Pancreas (tissue), 10 donors: ENCODE measurements at regions not wholly inside any gene's neighbourhood (a gene's known extent, or its start where the extent isn't known, plus 50 kb on each side); places are given as distances from the start of the nearest gene placed in this dataset.

Source experiments
- ATAC-seq, 4 donors: fragments of 200-7000 bp; cut with Tn5 transposase; one replicate each; pipeline versions ENCODE4 v1.8.0 to v1.9.1; 2020; ENCODE audit warnings: mild to moderate bottlenecking in 4 of 4, moderate library complexity in 4 of 4
- DNase-seq, 6 donors: peaks; one replicate each; pipeline ENCODE4 v3.0.0-alpha.2; 2020
- FAIRE-seq: peaks from 2 replicates; lab custom pipeline; 2012; peaks lifted over from hg19 to GRCh38; lab: Jason Lieb, UNC
- H3K27ac ChIP-seq, 4 donors: fragments of 200-600 bp; sonication (generic); 1 replicate in 3 of 4; 2 replicates in 1 of 4; pipeline versions ENCODE4 v1.5.0 to v1.8.0; 2020
- H3K27me3 ChIP-seq, 4 donors: fragments of 200-600 bp; one replicate each; pipeline ENCODE4 v1.8.0; 2021
- H3K36me3 ChIP-seq, 3 donors: fragments of 200-600 bp; sonication (generic) in 1 of 3; one replicate each; pipeline versions ENCODE4 v1.5.0 to v1.8.0; 2020 to 2021
- H3K4me1 ChIP-seq, 3 donors: fragments of 200-600 bp; one replicate each; pipeline ENCODE4 v1.8.0; 2021
- H3K4me3 ChIP-seq, 4 donors: fragments of 200-600 bp; sonication (generic) in 2 of 4; one replicate each; pipeline versions ENCODE4 v1.5.0 to v1.8.0; 2020 to 2021
- H3K9me3 ChIP-seq, 4 donors: fragments of 200-600 bp; one replicate each; pipeline ENCODE4 v1.8.0; 2021
- CTCF ChIP-seq, 4 donors: fragments of 200-600 bp; sonication (generic) in 3 of 4; IDR thresholded peaks; one replicate each; pipeline versions ENCODE4 v1.5.0 to v1.8.0; 2021; ENCODE audit warnings: antibody characterized with exemption in 4 of 4
- WGBS, 2 donors: extraction: QIAGEN DNeasy Blood & Tissue Kit; methylation state at CpG; one replicate each; pipeline ENCODE4 v1.1.7; 2013; 5-methylcytosine and 5-hydroxymethylcytosine counted together
- intact Hi-C, 3 donors: fragments of 100-400 bp; cut with DNase I; formaldehyde crosslinking; loops; one replicate each; pipeline versions ENCODE4 v1.11.1 to v1.14.2; 2022
- donor health status: healthy with polysubstance abuse.
- donor health status: DM: no; HTN: no; CAD: no; lungs with moderate emphysema.
- donor health status: DM: no; HTN: no; CAD: no.
- donor health status: control.
- donor health status: control.
- donor health status: Bipolar disorder and iron deficiency.
- donor health status: DM: yes; HTN: yes; CAD: no.
- donor health status: DM: no; HTN: no; CAD: no.
- donor health status: DM: no; HTN: no; CAD: no.
- donor health status: DM: yes; HTN: yes; CAD: no.

- Histone ChIP-seq H3K4me3 (no peak overlapping the region), H3K27me3 (no peaks in the 10 kb centered on the region), H3K9me3 (peaks cover 0 to 3% (median 0%) of the 10 kb centered on the region in 4 donors), H3K27ac (no peak overlapping the region), H3K36me3 (no peaks in the 10 kb centered on the region), H3K4me1 (no peaks in the 10 kb centered on the region)
- TF ChIP-seq CTCF (IDR thresholded peaks at IDR 0.05): no peak
- no peak for ATAC-seq
- DNase-seq: no peak
- no peak for FAIRE-seq
- intact Hi-C loops: no loop called here
- 53 to 57% methylated on average over 4 of the region's 4 CpGs for WGBS, 2 donors
These were observed 745.0 kb downstream of the TMEM182 start for GRCh38 chr2:103506812-103507211.

GRCh38 chr2:103512442-103512841, 750.6 kb downstream of the TMEM182 start:
- intact Hi-C loops: no loop called here
- H3K9me3 ChIP-seq: peaks cover 0 to 5% (median 0%) of the 10 kb centered on the region in 4 donors
- DNase-seq (no peak), FAIRE-seq (no peak), ATAC-seq (no peak)
- TF ChIP-seq CTCF (IDR thresholded peaks at IDR 0.05): no peak
- H3K27ac ChIP-seq: no peak overlapping the region
- H3K36me3 ChIP-seq: no peaks in the 10 kb centered on the region
- no peaks in the 10 kb centered on the region for H3K27me3 ChIP-seq
- no peak overlapping the region for H3K4me3 ChIP-seq
- no peaks in the 10 kb centered on the region for H3K4me1 ChIP-seq

- intact Hi-C loops: no loop called here
- H3K27me3 ChIP-seq: no peaks in the 10 kb centered on the region
- no peaks in the 10 kb centered on the region for H3K4me1 ChIP-seq
- WGBS, 2 donors: 41 to 66% methylated on average over 1 of the region's 1 CpG
- no peaks in the 10 kb centered on the region for H3K9me3 ChIP-seq
- no peak for TF ChIP-seq CTCF (IDR thresholded peaks at IDR 0.05)
- FAIRE-seq (peak; percentile 32), DNase-seq (no peak), ATAC-seq (no peak)
- H3K36me3 ChIP-seq: no peaks in the 10 kb centered on the region
- no peak overlapping the region for H3K27ac ChIP-seq
- no peak overlapping the region for H3K4me3 ChIP-seq
These were observed 758.7 kb downstream of the TMEM182 start for GRCh38 chr2:103520547-103520946.

GRCh38 chr2:103525756-103526155, 763.9 kb downstream of the TMEM182 start:
- intact Hi-C loops: no loop called here
- H3K9me3 ChIP-seq: no peaks in the 10 kb centered on the region
- H3K4me3 ChIP-seq: no peak overlapping the region
- no peaks in the 10 kb centered on the region for H3K4me1 ChIP-seq
- DNase-seq (no peak), ATAC-seq (no peak), FAIRE-seq (no peak)
- H3K27ac ChIP-seq: no peak overlapping the region
- WGBS, 2 donors: 46 to 64% methylated on average over 2 of the region's 2 CpGs
- H3K27me3 ChIP-seq: no peaks in the 10 kb centered on the region
- no peaks in the 10 kb centered on the region for H3K36me3 ChIP-seq
- TF ChIP-seq CTCF (IDR thresholded peaks at IDR 0.05): no peak

- no peak for ATAC-seq
- intact Hi-C loops: no loop called here
- TF ChIP-seq CTCF (IDR thresholded peaks at IDR 0.05): no peak
- no peaks in the 10 kb centered on the region for H3K9me3 ChIP-seq
- H3K36me3 ChIP-seq: no peaks in the 10 kb centered on the region
- FAIRE-seq: no peak
- H3K27ac ChIP-seq: no peak overlapping the region
- no peaks in the 10 kb centered on the region for H3K27me3 ChIP-seq
- WGBS, 2 donors: 64 to 80% methylated on average over 9 of the region's 9 CpGs
- peak in 1 of 6 donors; percentile 24 for DNase-seq
- H3K4me1 ChIP-seq: no peaks in the 10 kb centered on the region
- H3K4me3 ChIP-seq: no peak overlapping the region
These were observed 764.9 kb downstream of the TMEM182 start for GRCh38 chr2:103526757-103527156.
